WI38 (cell line): ENCODE measurements at regions not wholly inside any gene's neighbourhood (a gene's known extent, or its start where the extent isn't known, plus 50 kb on each side); places are given as distances from the start of the nearest gene placed in this dataset.

Source experiments
- H3K4me3 ChIP-seq: 2 replicates; pipeline ENCODE4 v1.5.1; 2011; ENCODE audit warnings: low read depth, mild to moderate bottlenecking, control low read depth, low read length
- CTCF ChIP-seq: IDR thresholded peaks from 2 replicates; pipeline ENCODE4 v1.5.1; 2012; ENCODE audit warnings: low read depth, mild to moderate bottlenecking, control low read depth, low read length

- no peak for TF ChIP-seq CTCF
Measured at GRCh38 chr4:148823419-148823769, 381.2 kb upstream of the NR3C2 start.

GRCh38 chr4:148822572-148823418 lies 380.6 kb upstream of the NR3C2 start:
- H3K4me3 ChIP-seq, result no peak overlapping the region
- TF ChIP-seq CTCF, result no peak

More at GRCh38 chr4:148823419-148823769, 381.2 kb upstream of the NR3C2 start:
- H3K4me3 ChIP-seq, result no peak overlapping the region

GRCh38 chr4:148814030-148814429 lies 371.8 kb upstream of the NR3C2 start:
- TF ChIP-seq CTCF, result no peak
- no peak overlapping the region for H3K4me3 ChIP-seq

- no peak for TF ChIP-seq CTCF
Measured at GRCh38 chr4:148813289-148813688, 371.1 kb upstream of the NR3C2 start.

GRCh38 chr4:148812101-148812500 lies 369.9 kb upstream of the NR3C2 start:
- TF ChIP-seq CTCF, result no peak
- no peak overlapping the region for H3K4me3 ChIP-seq

More at GRCh38 chr4:148813289-148813688, 371.1 kb upstream of the NR3C2 start:
- no peak overlapping the region for H3K4me3 ChIP-seq

- no peak for TF ChIP-seq CTCF
- no peak overlapping the region for H3K4me3 ChIP-seq
Measured at GRCh38 chr4:148810461-148810860, 368.2 kb upstream of the NR3C2 start.

- no peak for TF ChIP-seq CTCF
- H3K4me3 ChIP-seq, result no peak overlapping the region
Measured at GRCh38 chr4:148808416-148808815, 366.2 kb upstream of the NR3C2 start.
